ENCODE measurements at regions not wholly inside any gene's neighbourhood (a gene's known extent, or its start where the extent isn't known, plus 50 kb on each side); places are given as distances from the start of the nearest gene placed in this dataset.

- no peak for DNase-seq
These were observed 192.4 kb upstream of the NEIL3 start for GRCh38 chr4:177117256-177117655.

GRCh38 chr4:177118596-177118995 lies 191.1 kb upstream of the NEIL3 start:
- DNase-seq = peak; percentile 96

GRCh38 chr4:177119021-177119471 lies 190.6 kb upstream of the NEIL3 start:
- peak; percentile 78 for DNase-seq

GRCh38 chr4:177119691-177120090 lies 190.0 kb upstream of the NEIL3 start:
- DNase-seq = peak; percentile 25

GRCh38 chr4:177123811-177124210 lies 185.9 kb upstream of the NEIL3 start:
- DNase-seq = no peak

- DNase-seq = no peak
These were observed 185.2 kb upstream of the NEIL3 start for GRCh38 chr4:177124349-177125064.

GRCh38 chr4:177125656-177126055 lies 184.0 kb upstream of the NEIL3 start:
- DNase-seq = no peak

- no peak for DNase-seq
These were observed 182.0 kb upstream of the NEIL3 start for GRCh38 chr4:177127658-177128057.

- DNase-seq = peak; percentile 47
These were observed 181.4 kb upstream of the NEIL3 start for GRCh38 chr4:177128306-177128705.

- no peak for DNase-seq
These were observed 177.9 kb upstream of the NEIL3 start for GRCh38 chr4:177131736-177132135.

- no peak for DNase-seq
These were observed 162.0 kb upstream of the NEIL3 start for GRCh38 chr4:177147668-177148067.

GRCh38 chr4:177155454-177155853 lies 154.2 kb upstream of the NEIL3 start:
- DNase-seq = no peak

- no peak for DNase-seq
These were observed 150.1 kb upstream of the NEIL3 start for GRCh38 chr4:177159600-177159999.

- DNase-seq = peak; percentile 23
These were observed 147.9 kb upstream of the NEIL3 start for GRCh38 chr4:177161781-177162180.

GRCh38 chr4:177163532-177163931 lies 146.1 kb upstream of the NEIL3 start:
- peak; percentile 65 for DNase-seq

- no peak for DNase-seq
These were observed 138.1 kb upstream of the NEIL3 start for GRCh38 chr4:177171588-177171987.

- DNase-seq = no peak
These were observed 134.2 kb upstream of the NEIL3 start for GRCh38 chr4:177175473-177175872.

GRCh38 chr4:177177541-177178081 lies 132.1 kb upstream of the NEIL3 start:
- peak; percentile 51 for DNase-seq

- DNase-seq = no peak
These were observed 131.4 kb upstream of the NEIL3 start for GRCh38 chr4:177178246-177178645.

- DNase-seq = peak; percentile 85
These were observed 127.5 kb upstream of the NEIL3 start for GRCh38 chr4:177182166-177182565.

- DNase-seq = no peak
These were observed 126.9 kb upstream of the NEIL3 start for GRCh38 chr4:177182728-177183127.

- DNase-seq = no peak
These were observed 124.5 kb upstream of the NEIL3 start for GRCh38 chr4:177185151-177185550.

- no peak for DNase-seq
These were observed 124.1 kb upstream of the NEIL3 start for GRCh38 chr4:177185579-177185978.

GRCh38 chr4:177187371-177187770 lies 122.3 kb upstream of the NEIL3 start:
- peak; percentile 40 for DNase-seq
